Activated CD4-positive, alpha-beta T cell treated with anti-CD3 and anti-CD28 coated beads for 36 hours (primary cell): ENCODE measurements at regions not wholly inside any gene's neighbourhood (a gene's known extent, or its start where the extent isn't known, plus 50 kb on each side); places are given as distances from the start of the nearest gene placed in this dataset.

Experiments used
- ATAC-seq: fragments of 200-7000 bp; cut with Tn5 transposase; one replicate; pipeline ENCODE4 v1.10.0; 2021; ENCODE audit warnings: mild to moderate bottlenecking, moderate library complexity
- CTCF ChIA-PET: fragments of 350-600 bp; sonication (Branson Sonifier 250); formaldehyde crosslinking; loops from one replicate; lab custom pipeline; 2021; ENCODE audit warnings: antibody characterized with exemption; lab: Charles Lee
- POLR2A ChIA-PET: fragments of 350-600 bp; sonication (Branson Sonifier 250); formaldehyde crosslinking; loops from one replicate; lab custom pipeline; 2021; ENCODE audit warnings: antibody characterized with exemption, inconsistent platforms; lab: Charles Lee
- DNase-seq: peaks from one replicate; pipeline ENCODE4 v3.0.0-alpha.2; 2020
- H3K27ac Mint-ChIP-seq: one replicate; pipeline ENCODE4 v1.8.0; 2021; ENCODE audit warnings: mixed read lengths
- H3K27me3 Mint-ChIP-seq: one replicate; pipeline ENCODE4 v1.8.0; 2021; ENCODE audit warnings: mixed read lengths
- H3K36me3 Mint-ChIP-seq: one replicate; pipeline ENCODE4 v1.8.0; 2021; ENCODE audit warnings: low read depth, mixed read lengths
- H3K4me1 Mint-ChIP-seq: one replicate; pipeline ENCODE4 v1.8.0; 2021; ENCODE audit warnings: mixed read lengths
- H3K4me3 Mint-ChIP-seq: one replicate; pipeline ENCODE4 v1.8.0; 2021; ENCODE audit warnings: mild to moderate bottlenecking, moderate library complexity, mixed read lengths
- H3K9me3 Mint-ChIP-seq: one replicate; pipeline ENCODE4 v1.8.0; 2021; ENCODE audit warnings: low read depth, mixed read lengths
- intact Hi-C, 2 experiments: fragments of 100-400 bp; cut with DNase I in 1 of 2; cut with micrococcal nuclease in 1 of 2; formaldehyde crosslinking; loops; one replicate each; pipeline versions ENCODE4 v1.14.2 to v1.15.1; 2022 to 2024; cut with DNase I, micrococcal nuclease

DNA sequence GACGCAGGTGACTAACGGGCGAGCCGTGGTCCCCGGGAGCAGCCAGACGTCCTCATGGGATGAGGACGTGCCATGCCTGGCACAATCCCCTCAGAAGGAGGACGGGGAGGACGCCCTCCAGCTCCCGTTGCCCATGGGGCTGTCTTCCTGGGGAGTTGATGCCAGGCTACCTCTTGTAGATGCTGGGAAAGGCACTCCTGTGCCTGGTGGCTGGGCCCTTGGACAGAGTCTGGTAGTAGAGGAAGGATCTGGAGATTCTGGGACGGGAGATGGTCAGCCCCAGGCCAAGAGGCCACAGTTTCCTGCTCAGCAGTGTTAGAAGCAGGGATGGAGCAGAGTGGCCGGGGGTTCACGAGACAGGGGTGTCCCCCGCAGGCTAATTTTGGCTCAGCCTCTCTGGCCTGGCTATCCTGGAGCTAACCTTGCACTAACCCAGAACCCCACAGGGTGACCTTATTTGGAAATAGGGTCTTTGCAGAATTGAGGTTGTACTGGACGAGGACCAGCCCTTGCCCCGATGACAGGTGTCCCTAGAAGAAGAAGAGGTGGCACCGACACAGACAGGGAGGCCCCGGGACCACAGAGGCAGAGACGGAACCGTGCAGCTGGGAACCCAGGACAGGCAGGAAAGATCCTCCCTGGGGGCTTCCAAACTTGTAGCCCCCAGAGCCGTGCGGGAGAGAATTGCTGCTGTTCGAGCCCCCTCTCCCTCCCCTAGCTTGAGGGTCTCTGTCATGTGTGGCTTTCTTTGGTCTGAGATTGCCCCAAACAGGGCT is 50.1 kb upstream of the ADRA2C start:
- Mint-ChIP-seq H3K4me3 (no peak overlapping the region), H3K36me3 (no peaks in the 10 kb centered on the region), H3K27me3 (peaks cover 15% of the 10 kb centered on the region), H3K4me1 (no peaks in the 10 kb centered on the region), H3K27ac (no peak overlapping the region), H3K9me3 (peaks cover 8% of the 10 kb centered on the region)
- intact Hi-C loops, result no loop called here
- ATAC-seq (no peak), DNase-seq (no peak)
- CTCF ChIA-PET, result no interaction called here
- POLR2A ChIA-PET, result no interaction called here

- intact Hi-C loops, result no loop called here
- Mint-ChIP-seq H3K4me3 (no peak overlapping the region), H3K4me1 (no peaks in the 10 kb centered on the region), H3K27ac (no peak overlapping the region), H3K27me3 (peaks cover 15% of the 10 kb centered on the region), H3K9me3 (peaks cover 8% of the 10 kb centered on the region), H3K36me3 (no peaks in the 10 kb centered on the region)
- DNase-seq (no peak), ATAC-seq (no peak)
- ChIA-PET POLR2A (no interaction called here), CTCF (no interaction called here)
Observed at GRCh38 chr4:3715061-3715854, 50.9 kb upstream of the ADRA2C start.

DNA sequence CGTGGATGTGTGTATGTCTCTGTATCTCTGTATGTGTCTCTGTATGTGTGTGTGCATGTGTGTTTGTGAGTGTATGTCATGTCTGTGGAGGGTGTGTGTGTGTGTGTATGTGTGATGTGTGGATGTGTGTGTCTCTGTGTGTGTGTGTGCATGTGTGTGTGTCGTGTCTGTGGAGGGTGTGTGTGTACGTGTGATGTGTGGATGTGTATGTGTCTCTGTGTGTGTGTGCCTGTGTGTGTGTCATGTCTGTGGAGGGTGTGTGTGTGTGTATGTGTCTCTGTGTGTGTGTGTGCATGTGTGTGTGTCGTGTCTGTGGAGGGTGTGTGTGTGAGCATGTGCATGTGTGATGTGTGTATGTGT is 51.6 kb upstream of the ADRA2C start:
- Mint-ChIP-seq H3K9me3 (peaks cover 8% of the 10 kb centered on the region), H3K36me3 (no peaks in the 10 kb centered on the region), H3K27ac (no peak overlapping the region), H3K4me1 (no peaks in the 10 kb centered on the region), H3K27me3 (peaks cover 10% of the 10 kb centered on the region), H3K4me3 (no peak overlapping the region)
- DNase-seq (no peak), ATAC-seq (no peak)
- intact Hi-C loops, result no loop called here
- ChIA-PET POLR2A (no interaction called here), CTCF (no interaction called here)

GRCh38 chr4:3713817-3714641 is 52.2 kb upstream of the ADRA2C start:
- Mint-ChIP-seq H3K27ac (no peak overlapping the region), H3K9me3 (peaks cover 7% of the 10 kb centered on the region), H3K4me3 (no peak overlapping the region), H3K4me1 (no peaks in the 10 kb centered on the region), H3K27me3 (peaks cover 9% of the 10 kb centered on the region), H3K36me3 (no peaks in the 10 kb centered on the region)
- intact Hi-C loops, result no loop called here
- ChIA-PET CTCF (no interaction called here), POLR2A (no interaction called here)
- ATAC-seq (no peak), DNase-seq (no peak)

DNA sequence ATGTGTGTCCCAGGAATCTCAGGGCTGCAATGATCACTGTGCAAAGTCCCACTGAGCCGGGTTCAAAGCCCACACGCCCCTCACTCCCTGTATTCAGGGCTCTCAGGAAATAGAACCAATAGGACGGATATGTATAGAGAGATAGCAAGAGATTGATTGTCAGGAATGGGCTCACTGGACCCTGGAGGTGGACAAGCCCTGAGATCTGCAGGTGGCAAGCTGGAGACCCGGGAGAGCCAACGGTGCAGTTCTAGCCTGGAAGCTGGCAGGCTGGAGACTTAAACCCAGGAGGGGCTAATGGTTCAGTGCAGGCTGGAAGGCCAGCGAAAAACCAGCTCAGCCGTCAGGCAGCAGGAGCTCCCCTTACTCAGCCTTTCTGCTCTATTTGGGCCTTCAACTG is 52.8 kb upstream of the ADRA2C start:
- H3K27ac Mint-ChIP-seq, result no peak overlapping the region
- H3K36me3 Mint-ChIP-seq, result no peaks in the 10 kb centered on the region
- no peak for DNase-seq
- peaks cover 7% of the 10 kb centered on the region for H3K27me3 Mint-ChIP-seq
- CTCF ChIA-PET, result no interaction called here
- H3K9me3 Mint-ChIP-seq, result peaks cover 4% of the 10 kb centered on the region
- intact Hi-C loops, result no loop called here
- no peak for ATAC-seq
- no peak overlapping the region for H3K4me3 Mint-ChIP-seq
- no peaks in the 10 kb centered on the region for H3K4me1 Mint-ChIP-seq
- POLR2A ChIA-PET, result no interaction called here

- H3K9me3 Mint-ChIP-seq, result no peaks in the 10 kb centered on the region
- peaks cover 4% of the 10 kb centered on the region for H3K27me3 Mint-ChIP-seq
- intact Hi-C loops, result no loop called here
- H3K36me3 Mint-ChIP-seq, result no peaks in the 10 kb centered on the region
- no peak for ATAC-seq
- H3K4me3 Mint-ChIP-seq, result no peak overlapping the region
- no peak overlapping the region for H3K27ac Mint-ChIP-seq
- no peaks in the 10 kb centered on the region for H3K4me1 Mint-ChIP-seq
- ChIA-PET CTCF (no interaction called here), POLR2A (no interaction called here)
- no peak for DNase-seq
Observed at GRCh38 chr4:3712936-3713335, 53.2 kb upstream of the ADRA2C start.

DNA sequence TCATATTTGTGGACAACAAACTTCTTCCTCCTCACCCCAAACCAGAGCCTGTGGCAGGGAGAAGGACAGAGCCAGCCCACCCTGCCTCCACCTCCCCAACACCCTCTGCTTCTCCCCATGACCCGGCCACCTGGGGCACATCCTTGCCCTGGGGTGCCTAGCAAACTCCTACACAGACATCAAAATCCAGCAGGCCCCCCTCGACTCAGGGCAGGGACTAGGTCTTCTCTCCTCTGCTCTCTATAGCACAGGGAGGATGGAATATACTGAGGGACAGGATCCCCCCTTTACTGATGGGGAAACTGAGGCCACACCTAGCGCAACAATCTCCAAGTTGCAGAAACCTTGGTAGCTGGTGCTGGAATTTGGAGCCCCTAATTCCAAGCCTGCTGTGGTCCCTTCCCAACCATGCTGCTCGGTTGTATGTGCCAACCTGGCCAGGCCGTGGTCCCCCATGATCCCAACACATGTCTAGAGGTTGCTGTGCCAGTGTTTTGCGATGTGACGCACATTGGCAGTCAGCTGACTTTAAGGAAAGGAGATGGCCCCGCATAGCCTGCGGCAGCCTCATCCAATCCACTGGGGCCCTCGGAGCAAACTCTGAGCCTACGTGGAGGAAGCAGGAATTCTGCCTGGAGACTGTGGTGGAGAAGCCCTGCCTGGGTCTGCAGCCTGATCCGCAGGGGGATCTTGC is 53.9 kb upstream of the ADRA2C start:
- CTCF ChIA-PET, result interaction anchor here (0.7 kb wide), 1 partner anchor 20 kb away, joined by 3 read pairs; no protein-coding TSS in a partner anchor

DNA sequence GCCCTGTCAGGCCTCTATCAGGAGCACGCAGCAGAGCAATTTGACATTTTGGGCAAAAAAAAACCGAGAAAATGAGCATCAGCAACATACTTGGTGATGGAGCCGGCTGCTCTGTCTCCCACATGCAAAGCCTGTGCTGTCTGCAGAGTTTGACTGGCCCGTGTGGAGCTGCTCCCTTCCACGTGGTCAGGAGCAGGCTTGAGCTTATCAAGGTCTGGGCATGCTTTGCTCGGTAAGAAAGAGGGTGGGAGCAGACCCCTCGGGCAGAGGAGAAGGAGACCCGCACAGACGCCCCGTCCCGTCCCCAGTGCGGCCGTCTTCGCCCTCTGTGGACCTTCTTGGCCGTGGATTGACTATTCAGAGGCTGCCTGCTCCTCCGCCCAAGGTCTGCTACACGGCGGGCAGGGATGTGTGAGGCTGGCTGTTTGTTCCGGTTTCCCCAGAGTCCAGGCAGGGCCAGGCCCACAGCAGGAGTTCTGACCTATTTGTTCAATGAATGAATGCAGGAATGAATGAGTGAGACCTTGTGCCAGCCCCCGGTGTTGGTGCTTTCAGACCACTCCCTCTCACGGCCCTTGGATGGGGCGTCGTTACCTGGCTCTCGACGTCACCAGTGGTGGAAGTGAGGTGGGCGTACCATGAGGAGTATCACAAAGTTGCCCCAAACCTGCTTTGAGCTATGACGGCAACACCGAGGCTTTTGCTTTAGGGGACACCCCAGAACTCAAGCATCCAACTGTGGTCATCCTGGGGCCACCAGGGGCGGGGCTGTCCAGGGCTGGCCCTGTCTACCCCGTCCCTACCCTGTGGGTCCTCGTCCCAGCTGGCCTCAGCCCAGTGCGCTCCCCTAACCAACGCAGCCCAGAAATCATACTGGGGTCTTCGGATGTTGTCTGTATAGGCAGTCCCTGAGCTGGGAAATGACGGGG is 54.7 kb upstream of the ADRA2C start:
- H3K27ac Mint-ChIP-seq, result no peak overlapping the region
- ATAC-seq, result no peak

More for the DNA sequence above, 53.9 kb upstream of the ADRA2C start:
- Mint-ChIP-seq H3K4me1 (no peaks in the 10 kb centered on the region), H3K36me3 (no peaks in the 10 kb centered on the region), H3K27me3 (peaks cover 6% of the 10 kb centered on the region), H3K9me3 (no peaks in the 10 kb centered on the region), H3K4me3 (no peak overlapping the region), H3K27ac (no peak overlapping the region)
- intact Hi-C loops, result no loop called here
- DNase-seq (no peak), ATAC-seq (no peak)
- POLR2A ChIA-PET, result no interaction called here

GRCh38 chr4:3710451-3711182 is 55.6 kb upstream of the ADRA2C start:
- Mint-ChIP-seq H3K27ac (no peak overlapping the region), H3K36me3 (no peaks in the 10 kb centered on the region), H3K27me3 (peaks cover 6% of the 10 kb centered on the region), H3K4me1 (no peaks in the 10 kb centered on the region), H3K4me3 (no peak overlapping the region), H3K9me3 (no peaks in the 10 kb centered on the region)
- intact Hi-C loops, result no loop called here
- POLR2A ChIA-PET, result interaction anchor here (0.7 kb wide), 1 partner anchor 60 kb away, joined by 4 read pairs; no protein-coding TSS in a partner anchor
- CTCF ChIA-PET, result no interaction called here
- DNase-seq, result no peak
- ATAC-seq, result no peak

More for the DNA sequence above, 54.7 kb upstream of the ADRA2C start:
- intact Hi-C loops, result no loop called here
- Mint-ChIP-seq H3K9me3 (no peaks in the 10 kb centered on the region), H3K27me3 (peaks cover 6% of the 10 kb centered on the region), H3K4me1 (no peaks in the 10 kb centered on the region), H3K36me3 (no peaks in the 10 kb centered on the region), H3K4me3 (no peak overlapping the region)
- ChIA-PET CTCF (interaction anchor here (0.7 kb wide), 1 partner anchor 21 kb away, joined by 3 read pairs; no protein-coding TSS in a partner anchor), POLR2A (interaction anchor here (0.5 to 0.7 kb wide), 2 partner anchors 31 to 59 kb away, joined by 3 to 4 read pairs; no protein-coding TSS in a partner anchor)
- no peak for DNase-seq
